Skeletal muscle satellite cell (primary cell): ENCODE measurements at regions not wholly inside any gene's neighbourhood (a gene's known extent, or its start where the extent isn't known, plus 50 kb on each side); places are given as distances from the start of the nearest gene placed in this dataset.

Experiments
- H3K27me3 ChIP-seq: 2 replicates; pipeline ENCODE4 v1.7.0; 2013; ENCODE audit warnings: low read length; ENCODE audit not compliant: control insufficient read depth, insufficient read depth
- H3K36me3 ChIP-seq: 2 replicates; pipeline ENCODE4 v1.7.0; 2013; ENCODE audit warnings: mild to moderate bottlenecking, control low read depth, low read length; ENCODE audit not compliant: insufficient read depth
- H3K4me1 ChIP-seq: 2 replicates; pipeline ENCODE4 v1.7.0; 2013; ENCODE audit warnings: low read length; ENCODE audit not compliant: control insufficient read depth, insufficient read depth
- H3K4me2 ChIP-seq: 2 replicates; pipeline ENCODE4 v1.7.0; 2013; ENCODE audit warnings: mild to moderate bottlenecking, low read length
- H3K4me3 ChIP-seq: 2 replicates; pipeline ENCODE4 v1.7.0; 2013; ENCODE audit warnings: low read length
- H3K9ac ChIP-seq: 2 replicates; pipeline ENCODE4 v1.7.0; 2013; ENCODE audit warnings: mild to moderate bottlenecking, low read depth, low read length, moderate library complexity
- H3K9me3 ChIP-seq: replicated peaks from 2 replicates; pipeline ENCODE4 v1.7.0; 2013; ENCODE audit warnings: mild to moderate bottlenecking, control low read depth, low read length

GRCh38 chr9:34907044-34907443, 51.0 kb upstream of the PHF24 start:
- H3K4me2 ChIP-seq = no peak overlapping the region
- H3K9me3 ChIP-seq = no peaks in the 10 kb centered on the region
- H3K27me3 ChIP-seq = peaks cover 64% of the 10 kb centered on the region
- H3K9ac ChIP-seq = no peak overlapping the region
- H3K4me1 ChIP-seq = no peaks in the 10 kb centered on the region
- no peak overlapping the region for H3K4me3 ChIP-seq
- no peaks in the 10 kb centered on the region for H3K36me3 ChIP-seq

GRCh38 chr9:34899535-34900158, 58.4 kb upstream of the PHF24 start:
- Histone ChIP-seq H3K9me3 (no peaks in the 10 kb centered on the region), H3K27me3 (peaks cover 70% of the 10 kb centered on the region), H3K4me3 (no peak overlapping the region), H3K36me3 (no peaks in the 10 kb centered on the region), H3K4me2 (no peak overlapping the region), H3K9ac (no peak overlapping the region), H3K4me1 (no peaks in the 10 kb centered on the region)

GRCh38 chr9:34898846-34899245, 59.2 kb upstream of the PHF24 start:
- H3K27me3 ChIP-seq = peaks cover 75% of the 10 kb centered on the region
- H3K9ac ChIP-seq = no peak overlapping the region
- H3K4me3 ChIP-seq = no peak overlapping the region
- H3K4me1 ChIP-seq = no peaks in the 10 kb centered on the region
- H3K4me2 ChIP-seq = no peak overlapping the region
- H3K36me3 ChIP-seq = no peaks in the 10 kb centered on the region
- no peaks in the 10 kb centered on the region for H3K9me3 ChIP-seq

GRCh38 chr9:34896112-34896511, 62.0 kb upstream of the PHF24 start:
- no peak overlapping the region for H3K4me3 ChIP-seq

GRCh38 chr9:34892886-34893285, 65.2 kb upstream of the PHF24 start:
- H3K36me3 ChIP-seq = no peaks in the 10 kb centered on the region

More at GRCh38 chr9:34896112-34896511, 62.0 kb upstream of the PHF24 start:
- no peaks in the 10 kb centered on the region for H3K9me3 ChIP-seq
- no peak overlapping the region for H3K4me2 ChIP-seq
- no peaks in the 10 kb centered on the region for H3K36me3 ChIP-seq
- H3K9ac ChIP-seq = no peak overlapping the region
- H3K27me3 ChIP-seq = peaks cover 79% of the 10 kb centered on the region
- H3K4me1 ChIP-seq = no peaks in the 10 kb centered on the region

GRCh38 chr9:34891386-34891785, 66.7 kb upstream of the PHF24 start:
- H3K27me3 ChIP-seq = peaks cover 86% of the 10 kb centered on the region
- H3K4me1 ChIP-seq = no peaks in the 10 kb centered on the region
- no peak overlapping the region for H3K9ac ChIP-seq
- H3K36me3 ChIP-seq = no peaks in the 10 kb centered on the region
- no peaks in the 10 kb centered on the region for H3K9me3 ChIP-seq
- H3K4me2 ChIP-seq = no peak overlapping the region
- no peak overlapping the region for H3K4me3 ChIP-seq

More at GRCh38 chr9:34892886-34893285, 65.2 kb upstream of the PHF24 start:
- Histone ChIP-seq H3K4me3 (no peak overlapping the region), H3K4me1 (no peaks in the 10 kb centered on the region), H3K9me3 (no peaks in the 10 kb centered on the region), H3K27me3 (peaks cover 88% of the 10 kb centered on the region), H3K9ac (no peak overlapping the region), H3K4me2 (no peak overlapping the region)

- Histone ChIP-seq H3K4me1 (no peaks in the 10 kb centered on the region), H3K9me3 (no peaks in the 10 kb centered on the region), H3K36me3 (no peaks in the 10 kb centered on the region), H3K4me3 (no peak overlapping the region), H3K9ac (no peak overlapping the region), H3K4me2 (no peak overlapping the region), H3K27me3 (peaks cover 75% of the 10 kb centered on the region)
Observed at GRCh38 chr9:34887841-34888240, 70.2 kb upstream of the PHF24 start.

GRCh38 chr9:34884747-34885189, 73.3 kb upstream of the PHF24 start:
- H3K36me3 ChIP-seq = no peaks in the 10 kb centered on the region
- H3K9ac ChIP-seq = no peak overlapping the region
- no peaks in the 10 kb centered on the region for H3K9me3 ChIP-seq
- no peak overlapping the region for H3K4me3 ChIP-seq
- H3K4me2 ChIP-seq = no peak overlapping the region
- H3K27me3 ChIP-seq = peaks cover 44% of the 10 kb centered on the region
- H3K4me1 ChIP-seq = no peaks in the 10 kb centered on the region

GRCh38 chr9:34876096-34876495, 82.0 kb upstream of the PHF24 start:
- Histone ChIP-seq H3K9me3 (no peaks in the 10 kb centered on the region), H3K36me3 (no peaks in the 10 kb centered on the region), H3K4me2 (no peak overlapping the region), H3K9ac (no peak overlapping the region), H3K27me3 (peaks cover 4% of the 10 kb centered on the region), H3K4me3 (no peak overlapping the region), H3K4me1 (no peaks in the 10 kb centered on the region)

GRCh38 chr9:34869390-34869789, 88.7 kb upstream of the PHF24 start:
- Histone ChIP-seq H3K9me3 (no peaks in the 10 kb centered on the region), H3K9ac (no peak overlapping the region), H3K4me1 (no peaks in the 10 kb centered on the region), H3K27me3 (peaks cover 20% of the 10 kb centered on the region), H3K36me3 (no peaks in the 10 kb centered on the region), H3K4me2 (no peak overlapping the region), H3K4me3 (no peak overlapping the region)

- H3K4me2 ChIP-seq = no peak overlapping the region
- no peaks in the 10 kb centered on the region for H3K9me3 ChIP-seq
- H3K4me3 ChIP-seq = no peak overlapping the region
- no peaks in the 10 kb centered on the region for H3K4me1 ChIP-seq
- no peak overlapping the region for H3K9ac ChIP-seq
- no peaks in the 10 kb centered on the region for H3K36me3 ChIP-seq
- peaks cover 26% of the 10 kb centered on the region for H3K27me3 ChIP-seq
Observed at GRCh38 chr9:34866614-34867013, 91.5 kb upstream of the PHF24 start.

GRCh38 chr9:34863426-34863825, 94.7 kb upstream of the PHF24 start:
- Histone ChIP-seq H3K9ac (no peak overlapping the region), H3K27me3 (peaks cover 43% of the 10 kb centered on the region), H3K36me3 (no peaks in the 10 kb centered on the region), H3K4me1 (no peaks in the 10 kb centered on the region), H3K9me3 (no peaks in the 10 kb centered on the region), H3K4me3 (no peak overlapping the region), H3K4me2 (no peak overlapping the region)
